ENCODE measurements at regions not wholly inside any gene's neighbourhood (a gene's known extent, or its start where the extent isn't known, plus 50 kb on each side); places are given as distances from the start of the nearest gene placed in this dataset.

DNA sequence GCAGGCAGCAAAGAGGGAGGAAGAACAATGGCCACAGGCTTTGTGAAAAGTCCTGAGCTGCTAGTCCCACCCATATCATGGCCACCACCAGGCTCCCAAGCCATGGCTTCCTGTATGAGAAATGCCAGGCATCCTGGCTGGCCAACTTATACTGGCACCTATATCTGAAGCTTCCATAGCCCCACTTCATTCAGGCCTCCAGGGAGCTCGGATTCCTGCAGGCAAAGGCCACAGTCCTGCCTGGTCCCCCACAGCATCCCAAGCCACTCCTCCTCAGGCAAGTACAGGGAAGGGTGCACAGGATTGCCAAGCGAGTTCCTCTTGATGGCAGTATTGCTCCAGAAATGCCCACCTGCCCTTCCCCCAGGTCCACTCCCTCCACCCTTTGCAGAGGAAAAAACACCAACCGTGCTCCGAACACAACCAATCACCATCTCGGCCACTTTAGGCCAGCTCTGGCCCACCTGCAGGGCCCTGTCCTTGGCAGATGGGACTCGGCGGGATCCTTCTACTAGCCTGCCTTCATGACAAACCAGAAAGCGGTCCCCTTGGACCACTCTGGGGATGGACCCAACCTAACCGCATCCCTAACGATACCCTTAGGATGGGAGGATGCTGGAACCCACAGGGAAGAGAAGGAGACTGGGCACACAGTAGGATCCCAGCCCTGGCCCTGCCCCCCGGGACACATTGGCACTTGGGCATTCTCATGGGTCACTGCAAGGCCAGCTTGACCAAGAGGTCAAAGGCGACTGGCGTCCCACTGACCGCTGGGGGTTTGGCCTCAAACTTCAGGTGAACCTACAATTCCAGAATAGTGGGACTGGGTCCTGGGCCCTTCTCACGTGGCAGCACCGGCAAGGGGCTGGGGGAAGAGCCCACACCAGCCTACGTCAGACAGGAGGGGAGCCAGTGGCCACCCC, 220.4 kb upstream of the AGTR2 start:
- Histone ChIP-seq H3K9me3 (ENCODE audit: insufficient read depth, low read depth, low read length) (no peaks in the 10 kb centered on the region), H3K4me3 (ENCODE audit: insufficient read depth, low read depth, low read length) (no peak overlapping the region), H3K4me1 (ENCODE audit: insufficient read depth, low read length) (no peaks in the 10 kb centered on the region), H3K9ac (ENCODE audit: low read length) (no peak overlapping the region), H3K27ac (ENCODE audit: low read depth, low read length) (no peak overlapping the region), H4K20me1 (ENCODE audit: insufficient read depth, low read length) (no peaks in the 10 kb centered on the region), H3K4me2 (ENCODE audit: low read length) (no peak overlapping the region), H2AFZ (ENCODE audit: low read depth, low read length) (no peak overlapping the region), H3K27me3 (ENCODE audit: insufficient read depth, low read length) (no peaks in the 10 kb centered on the region), H3K36me3 (ENCODE audit: insufficient read depth, low read length) (no peaks in the 10 kb centered on the region), H3K79me2 (ENCODE audit: insufficient read depth, low read length) (no peaks in the 10 kb centered on the region)
- Mint-ChIP-seq H3K4me1 (ENCODE audit: low read depth, unreplicated experiment) (peaks cover 2% of the 10 kb centered on the region), H3K27ac (ENCODE audit: unreplicated experiment) (no peak overlapping the region), H3K9me3 (ENCODE audit: unreplicated experiment) (no peaks in the 10 kb centered on the region), H3K4me3 (ENCODE audit: unreplicated experiment) (no peak overlapping the region), H3K36me3 (ENCODE audit: low read depth, unreplicated experiment) (peaks cover 7% of the 10 kb centered on the region), H3K27me3 (ENCODE audit: low read depth, unreplicated experiment) (no peaks in the 10 kb centered on the region)
- TF ChIP-seq EZH2 (IDR thresholded peaks at IDR 0.05; ENCODE audit: insufficient read depth, low read length): no peak
- TF ChIP-seq CTCF (IDR thresholded peaks at IDR 0.05; ENCODE audit: insufficient read depth, low read depth, low read length): no peak
- no peak for FAIRE-seq
- DNase-seq (ENCODE audit: low read depth): no peak

- no peak overlapping the region for H3K27ac ChIP-seq (ENCODE audit: low read depth, low read length)
- H3K4me1 Mint-ChIP-seq (ENCODE audit: low read depth, unreplicated experiment): peaks cover under 1% of the 10 kb centered on the region
- no peaks in the 10 kb centered on the region for H4K20me1 ChIP-seq (ENCODE audit: insufficient read depth, low read length)
- H3K27ac Mint-ChIP-seq (ENCODE audit: unreplicated experiment): no peak overlapping the region
- H3K4me2 ChIP-seq (ENCODE audit: low read length): no peak overlapping the region
- H3K27me3 ChIP-seq (ENCODE audit: insufficient read depth, low read length): no peaks in the 10 kb centered on the region
- no peaks in the 10 kb centered on the region for H3K79me2 ChIP-seq (ENCODE audit: insufficient read depth, low read length)
- no peak overlapping the region for H3K9ac ChIP-seq (ENCODE audit: low read length)
- H3K9me3 ChIP-seq (ENCODE audit: insufficient read depth, low read depth, low read length): no peaks in the 10 kb centered on the region
- peaks cover 7% of the 10 kb centered on the region for H3K36me3 Mint-ChIP-seq (ENCODE audit: low read depth, unreplicated experiment)
- no peaks in the 10 kb centered on the region for H3K27me3 Mint-ChIP-seq (ENCODE audit: low read depth, unreplicated experiment)
- no peak overlapping the region for H3K4me3 Mint-ChIP-seq (ENCODE audit: unreplicated experiment)
- H2AFZ ChIP-seq (ENCODE audit: low read depth, low read length): no peak overlapping the region
- H3K4me3 ChIP-seq (ENCODE audit: insufficient read depth, low read depth, low read length): no peak overlapping the region
- no peaks in the 10 kb centered on the region for H3K4me1 ChIP-seq (ENCODE audit: insufficient read depth, low read length)
- DNase-seq (ENCODE audit: low read depth) (no peak), FAIRE-seq (no peak)
- no peaks in the 10 kb centered on the region for H3K36me3 ChIP-seq (ENCODE audit: insufficient read depth, low read length)
- no peak for TF ChIP-seq CTCF (IDR thresholded peaks at IDR 0.05; ENCODE audit: insufficient read depth, low read depth, low read length)
- TF ChIP-seq EZH2 (IDR thresholded peaks at IDR 0.05; ENCODE audit: insufficient read depth, low read length): no peak
- no peaks in the 10 kb centered on the region for H3K9me3 Mint-ChIP-seq (ENCODE audit: unreplicated experiment)
Observed at GRCh38 chrX:115952417-115953092, 218.0 kb upstream of the AGTR2 start.

Data from astrocyte (in vitro differentiated cells and primary cell).